ENCODE measurements at regions not wholly inside any gene's neighbourhood (a gene's known extent, or its start where the extent isn't known, plus 50 kb on each side); places are given as distances from the start of the nearest gene placed in this dataset.

DNA sequence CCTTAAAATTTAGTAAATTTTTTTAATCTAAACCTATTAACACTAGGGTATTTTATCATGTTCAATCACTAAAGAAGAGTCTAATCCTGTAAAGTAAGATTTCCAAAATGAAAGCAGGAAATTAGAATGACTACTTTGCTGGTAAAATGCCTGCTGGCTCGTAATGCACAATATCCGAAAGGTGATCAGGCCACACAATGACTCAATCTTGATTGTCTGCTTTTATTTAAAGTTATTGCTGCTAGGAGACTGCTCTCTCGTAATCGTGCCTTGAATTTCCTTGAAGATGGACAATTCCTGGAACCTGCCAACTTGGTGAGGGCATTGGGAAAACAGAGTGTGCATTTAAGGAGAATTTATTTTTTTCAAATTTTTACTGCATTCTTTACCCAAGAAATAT, 1786.5 kb upstream of the RAG2 start:
- DNase-seq (ENCODE audit: low read depth, low spot score), result no peak

DNA sequence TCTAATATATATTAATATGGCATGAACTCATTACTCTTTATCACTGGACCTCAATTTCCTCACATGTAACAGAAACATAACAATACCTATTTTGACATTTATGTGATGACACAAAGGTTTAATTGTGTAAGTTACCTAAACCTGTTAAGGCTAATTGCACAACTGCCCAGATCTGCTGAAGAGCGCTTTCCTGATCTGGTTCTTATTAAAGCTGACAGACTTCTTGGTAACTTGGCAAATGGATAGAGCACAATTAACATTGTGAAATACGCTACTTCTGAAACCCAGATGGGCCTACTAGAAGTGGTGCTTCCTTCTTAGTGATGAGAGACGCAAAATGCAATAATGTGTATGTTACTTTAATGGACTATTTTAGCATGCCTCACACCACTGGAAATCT, 1767.2 kb upstream of the RAG2 start:
- ATAC-seq (no peak), DNase-seq (ENCODE audit: low read depth, low spot score) (no peak)
- Histone ChIP-seq H3K79me2 (ENCODE audit: insufficient read depth, low read length) (no peaks in the 10 kb centered on the region), H3K27me3 (ENCODE audit: insufficient read depth, low read length) (no peaks in the 10 kb centered on the region), H3K27ac (ENCODE audit: low read depth, low read length) (no peak overlapping the region), H2AFZ (ENCODE audit: low read depth, low read length, poor library complexity, severe bottlenecking) (no peak overlapping the region), H4K20me1 (ENCODE audit: insufficient read depth) (no peaks in the 10 kb centered on the region), H3K9ac (ENCODE audit: low read length) (no peak overlapping the region), H3K36me3 (ENCODE audit: control insufficient read depth in 1 of 2, insufficient read depth in 2 of 2, low read length in 2 of 2) (no peaks in the 10 kb centered on the region), H3K9me2 (ENCODE audit: insufficient read depth) (no peaks in the 10 kb centered on the region), H3K9me3 (ENCODE audit: control insufficient read depth in 1 of 2, insufficient read depth in 1 of 2, low read depth in 1 of 2, low read length in 2 of 2) (peaks cover 7 to 12% of the 10 kb centered on the region in 2 experiments; a peak in 3 of 4 replicates), H3K4me3 (replicated peaks in 1 of 2; ENCODE audit: low read depth in 1 of 2, low read length in 2 of 2) (no peak overlapping the region), H3K4me2 (ENCODE audit: low read length) (no peak overlapping the region), H3K4me1 (ENCODE audit: control insufficient read depth in 1 of 2, insufficient read depth in 2 of 2, low read length in 2 of 2) (no peaks in the 10 kb centered on the region)
- no TSS peak for BruUV-seq (replicated peaks)
- TF ChIP-seq ELF1 (IDR thresholded peaks at IDR 0.05; ENCODE audit: borderline replicate concordance, low read depth) (no peak), JUND (IDR thresholded peaks at IDR 0.05) (no peak), ZFX (IDR thresholded peaks at IDR 0.05) (no peak), EZH2 (IDR thresholded peaks at IDR 0.05) (no peak), TCF7L2 (IDR thresholded peaks at IDR 0.05; ENCODE audit: borderline replicate concordance, extremely low read depth, insufficient read depth, insufficient read length) (no peak), POLR2AphosphoS5 (IDR thresholded peaks at IDR 0.05; ENCODE audit: low read depth, low read length) (no peak), EGR1 (IDR thresholded peaks at IDR 0.05; ENCODE audit: low read depth) (no peak), FOSL1 (IDR thresholded peaks at IDR 0.05; ENCODE audit: low read depth) (no peak), EZH2phosphoT487 (IDR thresholded peaks at IDR 0.05; ENCODE audit: borderline replicate concordance) (no peak)
- TF ChIP-seq, protein P1, sequence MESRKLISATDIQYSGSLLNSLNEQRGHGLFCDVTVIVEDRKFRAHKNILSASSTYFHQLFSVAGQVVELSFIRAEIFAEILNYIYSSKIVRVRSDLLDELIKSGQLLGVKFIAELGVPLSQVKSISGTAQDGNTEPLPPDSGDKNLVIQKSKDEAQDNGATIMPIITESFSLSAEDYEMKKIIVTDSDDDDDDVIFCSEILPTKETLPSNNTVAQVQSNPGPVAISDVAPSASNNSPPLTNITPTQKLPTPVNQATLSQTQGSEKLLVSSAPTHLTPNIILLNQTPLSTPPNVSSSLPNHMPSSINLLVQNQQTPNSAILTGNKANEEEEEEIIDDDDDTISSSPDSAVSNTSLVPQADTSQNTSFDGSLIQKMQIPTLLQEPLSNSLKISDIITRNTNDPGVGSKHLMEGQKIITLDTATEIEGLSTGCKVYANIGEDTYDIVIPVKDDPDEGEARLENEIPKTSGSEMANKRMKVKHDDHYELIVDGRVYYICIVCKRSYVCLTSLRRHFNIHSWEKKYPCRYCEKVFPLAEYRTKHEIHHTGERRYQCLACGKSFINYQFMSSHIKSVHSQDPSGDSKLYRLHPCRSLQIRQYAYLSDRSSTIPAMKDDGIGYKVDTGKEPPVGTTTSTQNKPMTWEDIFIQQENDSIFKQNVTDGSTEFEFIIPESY (IDR thresholded peaks at IDR 0.05; ENCODE audit: extremely low read depth, insufficient replicate concordance, low read length), result no peak
- TF ChIP-seq, protein P2, sequence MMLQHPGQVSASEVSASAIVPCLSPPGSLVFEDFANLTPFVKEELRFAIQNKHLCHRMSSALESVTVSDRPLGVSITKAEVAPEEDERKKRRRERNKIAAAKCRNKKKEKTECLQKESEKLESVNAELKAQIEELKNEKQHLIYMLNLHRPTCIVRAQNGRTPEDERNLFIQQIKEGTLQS (IDR thresholded peaks at IDR 0.05), result no peak
- ChIA-PET POLR2A (no interaction called here), CTCF (no interaction called here), RAD21 (ENCODE audit: low non-redundant PET in 1 of 2, low total read pairs in 2 of 2, uncharacterized antibody in 2 of 2, unreplicated experiment in 2 of 2) (no interaction called here)
- intact Hi-C loops (cut with micrococcal nuclease), result no loop called here

More for the DNA sequence above, 1786.5 kb upstream of the RAG2 start:
- no peak overlapping the region for H3K9ac ChIP-seq (ENCODE audit: low read length)
- no TSS peak for BruUV-seq (replicated peaks)
- ChIA-PET RAD21 (ENCODE audit: low non-redundant PET in 1 of 2, low total read pairs in 2 of 2, uncharacterized antibody in 2 of 2, unreplicated experiment in 2 of 2) (no interaction called here), CTCF (no interaction called here), POLR2A (no interaction called here)
- H3K9me3 ChIP-seq (ENCODE audit: control insufficient read depth in 1 of 2, insufficient read depth in 1 of 2, low read depth in 1 of 2, low read length in 2 of 2), result peaks cover 22% of the 10 kb centered on the region in 2 experiments; a peak in 2 of 4 replicates
- H3K4me1 ChIP-seq (ENCODE audit: control insufficient read depth in 1 of 2, insufficient read depth in 2 of 2, low read length in 2 of 2), result no peaks in the 10 kb centered on the region
- intact Hi-C loops (cut with micrococcal nuclease), result no loop called here
- H3K4me2 ChIP-seq (ENCODE audit: low read length), result no peak overlapping the region
- H4K20me1 ChIP-seq (ENCODE audit: insufficient read depth), result no peaks in the 10 kb centered on the region
- no peaks in the 10 kb centered on the region for H3K36me3 ChIP-seq (ENCODE audit: control insufficient read depth in 1 of 2, insufficient read depth in 2 of 2, low read length in 2 of 2)
- H3K4me3 ChIP-seq (replicated peaks in 1 of 2; ENCODE audit: low read depth in 1 of 2, low read length in 2 of 2), result no peak overlapping the region
- TF ChIP-seq, protein P1 (IDR thresholded peaks at IDR 0.05; ENCODE audit: extremely low read depth, insufficient replicate concordance, low read length), result no peak
- TF ChIP-seq SP1 (IDR thresholded peaks at IDR 0.05; ENCODE audit: low read depth), result no peak
- no peak for TF ChIP-seq RAD21 (IDR thresholded peaks at IDR 0.05; ENCODE audit: low read depth)
- TF ChIP-seq SRF (IDR thresholded peaks at IDR 0.05; ENCODE audit: low read depth), result no peak
- no peak for TF ChIP-seq POLR2A (IDR thresholded peaks at IDR 0.05; ENCODE audit: borderline replicate concordance, extremely low read depth, insufficient read depth, insufficient read length)
- no peak for TF ChIP-seq CBX3 (IDR thresholded peaks at IDR 0.05; ENCODE audit: low read depth)
- TF ChIP-seq EZH2phosphoT487 (IDR thresholded peaks at IDR 0.05; ENCODE audit: borderline replicate concordance), result no peak
- no peak for TF ChIP-seq SIN3A (IDR thresholded peaks at IDR 0.05; ENCODE audit: low read depth)
- TF ChIP-seq POLR2AphosphoS5 (IDR thresholded peaks at IDR 0.05; ENCODE audit: low read depth, low read length), result no peak
- H3K9me2 ChIP-seq (ENCODE audit: insufficient read depth), result no peaks in the 10 kb centered on the region
- H3K27ac ChIP-seq (ENCODE audit: low read depth, low read length), result no peak overlapping the region
- no peaks in the 10 kb centered on the region for H3K27me3 ChIP-seq (ENCODE audit: insufficient read depth, low read length)
- no peaks in the 10 kb centered on the region for H3K79me2 ChIP-seq (ENCODE audit: insufficient read depth, low read length)
- no peak for ATAC-seq
- no peak overlapping the region for H2AFZ ChIP-seq (ENCODE audit: low read depth, low read length, poor library complexity, severe bottlenecking)
